IPS-18a (cell line): ENCODE measurements at regions not wholly inside any gene's neighbourhood (a gene's known extent, or its start where the extent isn't known, plus 50 kb on each side); places are given as distances from the start of the nearest gene placed in this dataset.
"Not testable (repeated sequence)": the region's sequence is repeated elsewhere in the genome, so short reads cannot be mapped to it uniquely, and the experiment has no call there.

Experiments
- H3K27ac ChIP-seq: one replicate; pipeline ENCODE4 v1.5.1; 2013; ENCODE audit warnings: low read length
- H3K27me3 ChIP-seq: one replicate; pipeline ENCODE4 v1.6.1; 2013; ENCODE audit warnings: mild to moderate bottlenecking, low read length; ENCODE audit not compliant: control insufficient read depth, insufficient read depth
- H3K36me3 ChIP-seq: one replicate; pipeline ENCODE4 v1.6.1; 2013; ENCODE audit warnings: low read depth, low read length; ENCODE audit not compliant: control insufficient read depth
- H3K4me1 ChIP-seq: one replicate; pipeline ENCODE4 v1.6.1; 2013; ENCODE audit warnings: low read depth, low read length; ENCODE audit not compliant: control insufficient read depth
- H3K4me3 ChIP-seq: one replicate; pipeline ENCODE4 v1.5.1; 2013; ENCODE audit warnings: low read length
- H3K9ac ChIP-seq: one replicate; pipeline ENCODE4 v1.6.1; 2013; ENCODE audit warnings: mild to moderate bottlenecking, low read length, moderate library complexity
- H3K9me3 ChIP-seq: one replicate; pipeline ENCODE4 v1.6.1; 2013; ENCODE audit warnings: low read depth, low read length; ENCODE audit not compliant: control insufficient read depth

DNA sequence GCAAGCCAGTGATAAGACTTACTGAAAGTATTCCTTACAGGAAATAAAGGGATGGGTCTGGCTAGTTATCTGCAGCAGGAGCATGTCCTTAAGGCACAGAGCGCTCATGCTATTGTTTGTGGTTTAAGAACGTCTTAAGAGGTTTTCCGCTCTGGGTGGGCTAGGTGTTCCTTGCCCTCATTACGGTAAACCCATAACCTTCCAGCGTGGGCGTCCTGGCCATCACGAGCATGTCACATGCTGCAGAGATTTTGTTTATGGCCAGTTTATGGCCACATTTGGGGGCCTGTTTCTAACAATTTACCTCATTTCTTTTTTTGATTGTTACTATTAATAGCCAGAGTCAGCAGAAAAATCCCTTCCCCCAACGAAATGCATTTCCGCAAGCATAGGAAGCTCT is 61.0 kb upstream of the TNK2 start:
- not testable (repeated sequence) for H3K27ac ChIP-seq, H3K4me3 ChIP-seq, H3K9me3 ChIP-seq, H3K4me1 ChIP-seq, H3K9ac ChIP-seq, H3K27me3 ChIP-seq
- H3K36me3 ChIP-seq = peaks cover 36% of the 10 kb centered on the region

DNA sequence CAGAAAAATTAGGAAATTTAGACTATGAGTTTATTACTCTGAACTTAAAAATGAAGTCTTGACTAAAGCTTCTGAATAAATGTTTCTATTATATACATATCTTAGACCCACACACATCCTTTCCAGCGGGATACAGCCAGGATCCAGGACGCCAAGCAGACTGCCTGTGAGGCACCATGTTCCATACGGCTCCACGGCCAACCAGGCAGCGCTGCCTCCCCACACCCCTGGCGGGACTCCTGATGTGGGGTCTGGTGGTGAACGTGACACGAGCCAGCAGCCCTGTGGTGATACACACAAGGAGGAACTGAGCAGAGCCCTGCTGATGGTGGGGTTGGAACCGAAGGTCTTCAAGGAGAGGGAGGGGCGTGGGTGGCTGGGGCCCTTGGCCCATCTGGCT is 59.8 kb upstream of the TNK2 start:
- not testable (repeated sequence) for H3K27ac ChIP-seq, H3K4me3 ChIP-seq, H3K4me1 ChIP-seq

DNA sequence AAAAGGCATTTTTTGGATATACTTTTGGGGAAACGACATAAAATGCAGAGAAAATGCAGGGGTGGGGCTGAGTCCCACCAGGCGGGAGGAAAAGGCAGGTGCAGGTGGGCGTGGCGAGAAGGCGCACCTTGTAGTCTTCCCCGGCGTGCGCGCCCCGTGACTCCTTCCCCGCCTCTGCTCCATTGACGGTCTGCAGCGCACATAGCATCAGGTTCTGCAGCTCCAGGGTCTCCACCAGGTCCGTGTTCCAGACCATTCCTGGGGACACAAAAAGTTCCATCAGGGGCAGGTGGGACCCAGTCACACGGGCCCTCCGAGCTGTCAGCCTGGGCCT is 59.0 kb upstream of the TNK2 start:
- H3K9ac ChIP-seq, H3K9me3 ChIP-seq, H3K4me1 ChIP-seq, H3K4me3 ChIP-seq, H3K27ac ChIP-seq, H3K27me3 ChIP-seq: not testable (repeated sequence)
- peaks cover 31% of the 10 kb centered on the region for H3K36me3 ChIP-seq

More for the DNA sequence above, 59.8 kb upstream of the TNK2 start:
- H3K9me3 ChIP-seq, H3K27me3 ChIP-seq, H3K9ac ChIP-seq: not testable (repeated sequence)
- peaks cover 31% of the 10 kb centered on the region for H3K36me3 ChIP-seq

DNA sequence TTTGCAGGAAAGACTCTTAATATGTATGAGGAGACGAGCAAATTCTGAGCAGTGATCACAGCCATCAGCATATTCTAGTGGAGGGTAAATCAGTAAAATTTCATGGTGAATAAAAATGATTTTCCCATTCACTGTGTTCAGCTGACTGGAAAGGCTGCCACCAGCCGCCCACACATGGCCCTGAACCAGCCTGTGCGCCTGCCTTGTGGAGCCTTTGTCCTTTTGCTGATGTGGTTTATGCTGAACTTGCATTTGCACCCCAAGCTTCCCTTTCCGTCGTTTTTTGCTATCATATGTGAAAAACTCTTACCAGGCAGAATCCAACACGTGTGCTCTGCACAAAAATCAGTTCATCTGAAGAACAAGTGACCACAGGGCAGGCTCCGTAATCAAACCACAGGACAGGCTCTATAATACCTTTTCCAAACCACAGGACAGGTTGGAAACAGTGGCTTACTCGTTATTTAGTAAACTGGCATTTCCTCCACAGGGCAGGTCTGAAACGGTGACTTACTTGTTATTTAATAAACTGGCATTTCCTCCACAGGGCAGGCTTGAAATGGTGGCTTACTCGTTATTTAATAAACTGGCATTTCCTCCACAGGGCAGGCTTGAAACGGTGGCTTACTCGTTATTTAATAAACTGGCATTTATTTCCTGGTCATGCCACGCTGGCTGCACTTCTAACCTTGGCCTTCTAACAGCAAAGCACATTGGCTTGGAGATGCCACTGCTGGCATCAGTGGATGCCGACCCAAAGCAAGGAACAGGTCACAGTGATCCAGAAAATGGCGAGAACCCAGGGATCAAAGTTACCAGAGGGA is 58.4 kb upstream of the TNK2 start:
- H3K27me3 ChIP-seq, H3K9me3 ChIP-seq, H3K4me3 ChIP-seq, H3K9ac ChIP-seq, H3K4me1 ChIP-seq, H3K27ac ChIP-seq: not testable (repeated sequence)
- peaks cover 31% of the 10 kb centered on the region for H3K36me3 ChIP-seq

DNA sequence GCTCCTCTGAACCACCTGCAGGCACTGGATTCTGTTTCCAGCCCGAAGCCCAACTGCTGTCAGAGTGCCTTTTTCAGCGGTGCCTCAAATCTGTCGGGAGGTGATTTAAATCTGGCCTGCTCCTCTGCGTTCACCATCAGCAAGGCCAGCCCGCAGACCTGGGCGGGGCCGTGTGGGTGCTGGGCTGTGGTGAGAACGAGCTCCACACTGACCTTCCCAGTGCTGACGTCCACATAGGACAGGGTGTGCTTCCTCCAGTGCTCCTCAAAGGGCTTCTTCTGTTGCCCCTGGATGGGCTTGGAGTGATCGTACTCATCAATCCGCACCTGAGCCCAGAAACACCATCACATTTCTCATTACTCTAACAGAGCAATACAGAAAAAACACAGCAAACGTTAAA is 56.9 kb upstream of the TNK2 start:
- not testable (repeated sequence) for H3K27me3 ChIP-seq, H3K27ac ChIP-seq, H3K4me3 ChIP-seq, H3K9ac ChIP-seq, H3K4me1 ChIP-seq, H3K9me3 ChIP-seq
- peaks cover 19% of the 10 kb centered on the region for H3K36me3 ChIP-seq

DNA sequence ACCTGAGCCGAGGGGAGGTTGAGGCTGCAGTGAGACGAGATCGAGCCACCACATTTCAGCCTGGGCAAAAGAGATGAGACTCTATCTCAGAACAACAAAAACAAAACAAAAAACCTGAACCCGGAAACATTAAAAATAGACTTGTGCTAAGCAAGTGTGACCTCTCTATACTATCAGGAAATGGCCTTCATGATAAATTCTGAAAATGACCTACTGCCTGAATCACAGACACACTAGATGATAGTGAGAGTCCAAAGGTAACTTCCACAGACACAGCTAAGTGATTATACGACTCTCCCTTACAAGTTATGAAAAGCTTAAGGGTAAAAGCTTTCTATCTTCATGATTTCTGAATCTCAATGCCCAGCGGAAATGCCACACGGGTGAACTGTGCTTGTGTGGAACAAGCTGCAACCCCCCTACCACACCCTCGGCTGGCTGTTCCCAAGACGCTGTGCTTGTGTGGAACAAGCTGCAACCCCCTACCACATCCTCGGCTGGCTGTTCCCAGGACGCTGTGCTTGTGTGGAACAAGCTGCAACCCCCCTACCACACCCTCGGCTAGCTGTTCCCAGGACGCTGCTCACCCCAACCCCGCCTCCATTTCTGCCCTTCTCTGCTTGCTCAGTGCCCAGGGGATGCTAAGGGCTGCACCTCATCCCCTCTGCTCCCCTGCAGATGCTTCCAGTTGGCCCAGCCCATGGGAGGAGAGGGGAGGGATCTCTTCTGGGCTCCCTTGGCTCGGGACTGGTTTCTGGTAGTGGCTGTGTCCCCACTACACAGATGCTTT is 56.2 kb upstream of the TNK2 start:
- not testable (repeated sequence) for H3K27ac ChIP-seq, H3K9ac ChIP-seq, H3K9me3 ChIP-seq, H3K27me3 ChIP-seq, H3K4me3 ChIP-seq, H3K4me1 ChIP-seq
- peaks cover 14% of the 10 kb centered on the region for H3K36me3 ChIP-seq

DNA sequence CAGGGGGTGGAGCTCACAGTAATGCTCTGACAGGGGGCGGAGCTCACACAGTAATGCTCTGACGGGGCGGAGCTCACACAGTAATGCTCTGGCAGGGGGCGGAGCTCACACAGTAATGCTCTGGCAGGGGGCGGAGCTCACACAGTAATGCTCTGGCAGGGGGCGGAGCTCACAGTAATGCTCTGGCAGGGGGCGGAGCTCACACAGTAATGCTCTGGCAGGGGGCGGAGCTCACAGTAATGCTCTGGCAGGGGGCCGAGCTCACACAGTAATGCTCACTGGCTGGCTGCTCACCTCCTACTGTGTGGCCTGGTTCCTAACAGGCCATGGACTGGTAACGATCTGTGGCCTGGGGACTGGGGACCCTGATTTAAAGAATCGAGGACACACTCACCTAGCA is 53.9 kb upstream of the TNK2 start:
- peaks cover 22% of the 10 kb centered on the region for H3K36me3 ChIP-seq
- H3K4me3 ChIP-seq, H3K27ac ChIP-seq, H3K4me1 ChIP-seq, H3K27me3 ChIP-seq, H3K9me3 ChIP-seq, H3K9ac ChIP-seq: not testable (repeated sequence)

DNA sequence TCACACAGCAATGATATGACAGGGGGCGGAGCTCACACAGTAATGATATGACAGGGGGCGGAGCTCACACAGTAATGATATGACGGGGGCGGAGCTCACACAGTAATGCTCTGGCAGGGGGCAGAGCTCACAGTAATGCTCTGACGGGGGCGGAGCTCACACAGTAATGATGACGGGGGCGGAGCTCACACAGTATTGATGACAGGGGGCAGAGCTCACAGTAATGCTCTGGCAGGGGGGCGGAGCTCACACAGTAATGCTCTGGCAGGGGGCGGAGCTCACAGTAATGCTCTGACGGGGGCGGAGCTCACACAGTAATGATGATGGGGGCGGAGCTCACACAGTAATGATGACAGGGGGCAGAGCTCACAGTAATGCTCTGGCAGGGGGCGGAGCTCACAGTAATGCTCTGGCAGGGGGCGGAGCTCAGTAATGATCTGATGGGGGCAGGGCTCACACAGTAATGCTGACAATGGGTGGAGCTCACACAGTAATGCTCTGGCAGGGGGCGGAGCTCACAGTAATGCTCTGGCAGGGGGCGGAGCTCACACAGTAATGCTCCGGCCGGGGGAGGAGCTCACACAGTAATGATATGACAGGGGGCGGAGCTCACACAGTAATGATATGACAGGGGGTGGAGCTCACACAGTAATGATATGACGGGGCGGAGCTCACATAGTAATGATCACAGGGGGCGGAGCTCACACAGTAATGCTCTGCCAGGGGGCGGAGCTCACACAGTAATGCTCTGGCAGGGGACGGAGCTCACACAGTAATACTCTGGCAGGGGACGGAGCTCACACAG is 52.8 kb upstream of the TNK2 start:
- not testable (repeated sequence) for H3K4me1 ChIP-seq, H3K27me3 ChIP-seq, H3K4me3 ChIP-seq, H3K27ac ChIP-seq, H3K9me3 ChIP-seq, H3K9ac ChIP-seq
- H3K36me3 ChIP-seq = peaks cover 22% of the 10 kb centered on the region

DNA sequence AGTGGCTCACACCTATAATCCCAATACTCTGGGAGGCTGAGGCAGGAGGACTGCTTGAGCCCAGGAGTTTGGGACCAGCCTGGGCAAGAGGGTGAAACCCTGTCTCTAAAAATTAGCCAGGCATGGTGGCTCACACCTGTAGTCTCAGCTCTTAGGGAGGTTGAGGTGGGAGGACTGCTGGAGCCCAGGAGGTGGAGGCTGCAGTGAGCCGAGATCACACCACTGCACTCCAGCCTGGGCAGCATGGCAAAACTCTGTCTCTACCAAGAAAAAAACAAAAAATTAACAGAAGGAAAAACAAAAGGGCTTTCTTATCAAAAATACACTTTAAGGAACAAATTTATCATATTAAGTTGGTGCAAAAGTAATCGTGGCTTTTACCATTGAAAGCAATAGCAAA is 51.8 kb upstream of the TNK2 start:
- peaks cover 18% of the 10 kb centered on the region for H3K36me3 ChIP-seq
- not testable (repeated sequence) for H3K27me3 ChIP-seq, H3K4me1 ChIP-seq, H3K27ac ChIP-seq, H3K4me3 ChIP-seq, H3K9me3 ChIP-seq, H3K9ac ChIP-seq

DNA sequence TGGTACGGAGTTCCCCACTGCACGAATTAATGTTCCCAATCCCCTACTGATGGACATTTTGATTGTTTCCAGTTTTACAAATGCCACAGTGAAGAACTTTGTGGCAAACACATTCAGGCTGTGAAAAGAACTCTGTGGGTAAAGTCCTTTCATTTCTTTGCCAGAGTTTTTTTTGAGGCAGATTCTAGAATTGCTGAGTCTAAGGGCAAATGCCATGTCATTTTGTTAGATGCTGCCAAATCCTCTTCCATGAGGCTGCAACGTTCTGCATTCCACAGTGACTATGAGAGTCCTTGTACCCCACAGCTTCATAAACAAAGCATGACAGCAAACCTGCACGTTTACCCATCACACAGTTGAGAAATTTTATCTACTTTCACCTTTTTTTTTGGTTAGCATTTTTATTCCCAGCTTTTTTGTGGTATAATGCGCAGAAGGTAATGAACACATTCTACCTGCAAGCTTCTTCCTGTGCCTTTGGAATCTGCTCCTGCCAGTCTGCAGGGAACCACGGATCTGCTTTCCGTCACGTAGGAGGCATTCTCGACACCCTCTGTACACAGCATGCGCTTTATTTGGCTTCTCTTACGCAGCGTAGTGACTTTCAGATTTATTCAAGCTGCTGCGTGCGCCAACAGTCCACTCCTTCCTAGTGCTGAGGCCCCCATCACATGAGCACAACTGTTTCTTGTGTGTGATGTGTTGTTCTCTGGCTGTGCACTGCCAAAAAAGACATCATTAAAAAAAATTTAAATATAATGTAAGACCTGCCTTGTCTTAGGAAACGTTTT is 51.2 kb upstream of the TNK2 start:
- H3K27ac ChIP-seq, H3K9ac ChIP-seq, H3K4me3 ChIP-seq, H3K27me3 ChIP-seq, H3K9me3 ChIP-seq, H3K4me1 ChIP-seq: not testable (repeated sequence)
- peaks cover 12% of the 10 kb centered on the region for H3K36me3 ChIP-seq

DNA sequence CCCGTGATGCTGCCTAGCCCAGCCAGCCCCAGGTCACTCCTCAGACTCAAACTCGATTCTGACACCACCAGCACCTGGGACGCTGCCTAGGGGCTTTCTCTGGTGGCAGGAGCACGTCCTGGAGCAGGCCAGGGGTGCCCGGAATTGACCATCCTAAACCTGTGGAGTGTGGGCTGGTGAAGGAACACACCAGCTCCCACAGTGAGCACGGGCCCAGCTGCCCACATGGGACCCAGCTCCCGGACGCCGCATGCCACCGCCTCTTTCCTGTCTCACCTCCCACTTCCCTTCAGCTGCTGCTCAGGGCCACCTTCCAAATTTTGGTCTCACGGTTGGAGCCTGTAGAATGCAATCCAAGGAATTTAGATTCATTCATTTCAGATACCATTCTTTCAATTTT is 50.4 kb upstream of the TNK2 start:
- H3K27me3 ChIP-seq, H3K4me3 ChIP-seq, H3K9me3 ChIP-seq, H3K9ac ChIP-seq, H3K4me1 ChIP-seq, H3K27ac ChIP-seq: not testable (repeated sequence)
- H3K36me3 ChIP-seq = peaks cover 11% of the 10 kb centered on the region
